NCI-H774 (cell line): ENCODE measurements at regions not wholly inside any gene's neighbourhood (a gene's known extent, or its start where the extent isn't known, plus 50 kb on each side); places are given as distances from the start of the nearest gene placed in this dataset.

Experiments
- DNase-seq: peaks from one replicate; lab custom pipeline; 2025; lab: John Stamatoyannopoulos, UW

DNA sequence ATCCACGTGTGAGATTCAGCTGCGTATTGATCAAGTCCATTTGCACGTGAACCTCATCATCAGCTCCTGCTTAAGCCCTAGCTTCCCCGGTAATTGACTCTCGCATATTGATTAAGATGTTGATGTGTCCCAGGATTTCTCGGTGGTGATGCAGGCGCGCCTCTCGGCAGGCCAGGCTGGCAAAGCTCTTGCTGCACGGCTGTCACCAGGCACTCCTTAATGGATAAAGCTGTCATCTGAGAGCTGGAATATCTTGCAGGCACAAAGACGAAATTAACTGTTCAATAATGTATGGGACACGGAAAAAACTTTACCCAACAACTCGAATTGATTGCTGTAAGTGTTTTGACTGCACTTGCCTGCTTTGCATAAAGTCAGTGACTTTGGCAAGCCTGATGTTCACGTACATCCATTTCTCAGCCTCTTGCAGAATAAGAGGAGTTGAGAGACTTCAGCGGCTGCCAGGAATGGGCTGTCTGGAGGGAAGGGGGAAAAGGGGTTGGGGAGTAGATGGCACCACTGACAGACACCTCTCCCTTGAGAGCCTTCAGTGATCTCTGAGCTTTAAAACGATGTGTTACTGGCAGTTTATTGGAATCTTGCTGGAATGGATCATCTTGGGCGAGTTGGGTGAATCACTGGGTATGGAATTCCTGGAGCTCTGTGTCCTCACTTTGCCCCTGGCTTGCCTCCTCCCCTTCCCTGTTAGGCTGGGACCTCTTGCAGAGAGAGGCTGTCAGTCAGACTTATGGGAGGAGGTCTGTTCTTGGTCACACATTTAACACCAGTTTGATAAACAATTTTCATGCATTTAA lies 650.3 kb downstream of the CCDC171 start:
- no peak for DNase-seq

DNA sequence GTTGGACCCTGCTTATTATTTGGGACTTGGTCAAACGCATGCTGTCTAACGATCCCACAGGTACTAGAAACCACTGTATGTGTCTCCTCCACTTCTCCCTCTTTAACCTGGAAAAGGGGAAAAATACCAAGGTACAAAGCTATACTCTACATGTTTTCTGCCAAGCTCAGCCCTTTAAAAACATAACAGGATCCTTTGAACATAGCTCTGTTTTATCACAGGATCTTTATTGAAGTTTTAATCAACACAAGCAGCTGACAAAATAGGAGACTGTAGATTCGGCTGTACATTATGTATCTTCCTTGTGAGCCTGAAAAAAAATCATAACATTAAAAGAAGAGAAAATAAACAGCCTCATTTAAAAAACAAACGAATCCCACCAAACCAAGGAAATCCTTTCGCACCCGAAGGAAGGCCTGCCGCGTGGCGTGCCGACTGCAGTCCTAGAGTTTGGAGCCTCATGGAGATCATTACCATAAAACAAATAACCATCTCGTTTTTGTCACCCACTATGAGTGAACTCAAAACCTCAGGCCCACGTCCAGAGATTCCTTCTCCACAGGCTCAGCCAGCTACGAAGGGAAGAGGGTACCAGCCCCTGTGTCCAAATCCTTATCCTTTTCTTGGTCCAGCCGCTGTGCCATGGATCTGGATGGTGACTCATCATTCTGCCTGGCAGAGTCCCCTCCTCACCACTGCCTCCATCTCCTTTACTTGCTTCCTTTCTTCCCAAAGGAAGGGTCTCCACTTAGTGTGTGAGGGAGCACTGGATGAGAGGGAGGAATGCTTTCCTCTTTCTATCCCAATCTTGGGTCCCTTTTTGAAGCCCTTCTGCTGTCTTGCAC lies 651.1 kb downstream of the CCDC171 start:
- no peak for DNase-seq

DNA sequence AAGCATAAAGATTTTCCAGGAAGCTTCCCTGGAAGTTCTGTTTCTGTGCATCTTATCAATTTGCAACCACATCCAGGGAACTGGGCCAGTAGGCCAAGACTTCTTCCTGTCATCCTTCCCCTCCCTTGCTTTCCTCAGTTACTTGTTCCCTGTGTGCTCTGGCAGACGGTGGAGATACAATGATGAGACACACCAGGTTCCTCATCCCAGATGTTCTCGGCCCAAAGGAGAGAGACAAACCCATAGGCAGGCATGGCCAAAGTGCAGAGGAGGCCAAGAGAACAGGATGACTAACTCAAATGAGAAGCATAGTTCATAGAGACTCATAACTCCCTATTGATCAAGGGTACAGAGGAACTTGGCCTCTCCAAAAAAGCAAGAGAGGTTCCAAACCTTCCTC lies 652.6 kb downstream of the CCDC171 start:
- DNase-seq, result no peak

DNA sequence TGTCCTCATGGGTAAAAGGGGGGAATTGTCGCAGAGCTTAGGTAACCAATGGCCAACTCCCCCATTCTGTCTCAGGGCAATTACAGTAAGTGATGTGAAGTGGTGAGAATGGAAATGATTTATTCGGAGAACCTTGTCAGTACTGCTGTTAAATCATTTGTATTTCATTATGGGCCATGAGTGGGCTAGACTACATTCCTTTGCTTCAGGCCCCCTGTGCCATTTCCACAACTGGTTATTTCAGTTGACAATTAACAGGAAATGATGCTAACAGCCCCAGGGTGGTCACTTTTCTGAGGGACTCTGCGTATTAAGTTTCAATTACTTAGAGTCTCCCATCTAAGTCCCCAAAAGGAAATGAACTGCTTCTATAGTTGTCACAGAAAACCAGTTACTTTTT lies 653.7 kb downstream of the CCDC171 start:
- DNase-seq, result no peak

DNA sequence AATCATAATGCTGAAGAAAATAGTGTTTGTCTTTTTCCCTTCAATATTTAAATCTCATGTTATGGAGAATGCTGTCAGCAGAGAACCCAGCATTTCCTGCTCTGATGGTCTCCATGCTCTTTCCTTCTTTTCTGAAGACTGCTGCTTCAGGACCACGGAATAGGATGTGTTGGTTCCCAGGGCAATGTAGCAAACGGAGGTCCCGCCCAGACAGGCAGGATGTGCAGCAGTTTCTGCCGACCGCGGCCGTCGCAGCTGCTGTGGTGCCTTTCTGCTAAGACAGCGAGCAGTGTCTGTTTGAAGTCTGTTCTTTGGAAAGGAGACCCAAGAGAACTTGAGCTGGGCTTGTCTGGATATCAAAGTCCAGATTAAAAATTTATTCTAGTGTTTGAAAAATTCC lies 654.3 kb downstream of the CCDC171 start:
- no peak for DNase-seq

DNA sequence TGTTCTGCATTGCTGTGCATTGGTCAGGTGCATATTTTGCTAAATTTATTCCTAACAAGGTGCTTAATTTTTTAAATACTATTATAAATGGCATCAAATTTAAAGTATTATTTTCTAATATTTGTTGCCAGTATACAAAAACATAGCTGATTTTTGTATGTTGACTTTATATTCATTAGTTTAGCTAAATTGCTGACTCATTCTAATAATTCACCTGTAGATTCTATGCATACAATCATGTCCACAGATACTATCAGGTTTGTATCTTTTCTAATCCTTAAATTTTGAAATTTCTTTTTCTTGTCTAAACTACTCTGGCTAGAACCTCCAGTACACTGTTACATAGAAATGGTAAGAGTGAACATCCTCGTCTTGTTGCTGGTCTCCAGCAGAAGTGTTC lies 657.6 kb downstream of the CCDC171 start:
- DNase-seq, result no peak

DNA sequence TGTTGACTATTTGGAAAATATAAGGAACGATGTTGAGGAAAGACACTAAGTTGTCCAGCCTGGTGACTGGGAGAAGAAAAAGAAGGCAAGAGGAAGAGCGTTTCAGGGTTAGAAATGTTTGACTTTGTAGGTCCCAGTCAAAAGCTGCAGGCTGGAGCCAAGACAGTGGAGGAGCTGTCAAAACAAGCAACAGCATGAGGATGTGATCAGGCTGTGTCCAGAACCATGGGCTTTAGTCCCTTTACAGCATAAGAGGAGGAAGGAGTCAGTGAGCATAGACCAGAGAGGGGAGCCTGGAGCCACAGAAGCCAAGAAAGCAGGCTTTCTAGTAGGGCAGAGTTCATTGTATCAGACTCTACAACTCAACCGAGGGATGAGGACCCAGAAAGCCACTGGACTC lies 658.5 kb downstream of the BNC2 start:
- no peak for DNase-seq

DNA sequence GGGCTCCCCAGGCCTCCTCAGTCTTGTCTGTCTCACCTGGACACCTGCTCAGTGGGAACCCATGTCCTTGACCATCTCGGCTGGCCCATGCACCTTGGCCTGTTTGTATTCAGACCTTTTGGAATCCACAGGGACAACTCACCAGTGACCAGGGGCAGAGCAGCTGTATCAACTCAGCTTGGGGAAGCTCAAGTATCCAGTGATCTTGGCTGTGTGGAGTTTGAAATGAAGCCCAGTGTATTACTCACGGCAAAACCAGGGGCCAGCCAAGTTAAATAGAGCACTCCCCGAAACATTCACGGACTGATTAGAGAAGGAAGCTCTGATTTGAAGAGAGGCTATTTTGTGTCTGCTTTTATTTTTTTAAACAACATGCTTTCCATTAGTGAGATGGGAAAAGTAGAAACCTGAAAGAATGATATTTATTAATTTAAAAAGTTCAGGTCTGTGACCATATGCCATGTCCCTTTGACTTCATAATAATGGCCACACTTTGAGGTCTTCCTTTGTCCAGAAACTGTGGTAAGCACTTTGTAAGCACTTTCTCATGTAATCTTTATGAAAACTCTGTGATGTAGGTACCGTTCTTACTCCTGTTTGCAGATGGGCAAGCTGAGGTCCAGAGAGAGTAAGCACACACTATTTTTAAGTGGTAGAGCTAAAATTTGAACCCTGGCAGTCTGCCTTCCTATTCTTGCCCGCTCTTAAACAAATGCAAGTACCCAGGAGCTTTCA lies 656.5 kb downstream of the BNC2 start:
- DNase-seq, result no peak

DNA sequence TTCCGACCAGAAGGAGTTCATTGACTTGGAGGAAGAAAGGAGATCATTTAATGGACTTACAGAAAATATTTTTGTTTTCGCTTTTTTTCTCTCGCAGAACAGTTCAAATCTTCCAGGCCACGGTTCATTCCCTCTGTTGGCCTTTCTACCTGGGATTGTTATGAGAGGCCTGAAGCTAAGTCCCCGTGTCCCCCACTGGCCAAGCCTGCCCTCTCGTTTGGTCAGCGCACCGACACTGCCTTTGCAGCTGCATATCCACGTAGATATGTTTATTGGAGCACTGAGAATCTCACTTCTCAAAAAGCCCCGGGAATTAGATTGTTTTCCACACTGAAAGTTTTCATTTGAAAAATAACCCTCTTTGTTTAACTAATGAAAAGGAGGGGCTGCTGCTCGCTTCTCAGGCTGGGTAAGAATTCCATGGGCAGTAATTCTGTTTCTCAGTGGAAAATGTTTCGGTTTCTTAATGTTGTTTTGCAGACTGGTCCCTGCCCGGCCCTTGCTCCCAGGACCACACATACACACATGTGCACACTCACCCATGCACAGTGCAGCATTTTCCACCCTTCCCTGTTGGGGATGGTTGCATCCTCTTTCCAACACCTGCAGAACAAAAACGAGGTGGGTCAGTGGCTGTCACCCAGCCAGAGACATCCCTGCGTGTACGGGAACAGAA lies 655.7 kb downstream of the BNC2 start:
- DNase-seq, result no peak

DNA sequence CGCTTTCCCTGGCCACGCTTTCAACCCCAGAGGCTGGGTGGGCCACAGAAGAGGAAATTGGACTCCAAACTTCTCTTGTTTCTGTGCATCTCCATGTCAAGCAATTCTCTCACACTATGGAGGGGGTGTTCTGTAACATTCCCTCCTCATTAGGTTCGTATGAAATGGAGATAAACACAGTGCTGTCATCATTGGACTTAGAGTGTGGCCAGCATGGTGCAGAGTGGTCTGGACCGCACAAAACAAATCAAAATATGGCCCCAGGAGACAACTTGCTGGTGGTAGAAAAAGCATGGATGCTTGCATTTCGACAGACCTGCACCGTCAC lies 655.2 kb downstream of the BNC2 start:
- no peak for DNase-seq

DNA sequence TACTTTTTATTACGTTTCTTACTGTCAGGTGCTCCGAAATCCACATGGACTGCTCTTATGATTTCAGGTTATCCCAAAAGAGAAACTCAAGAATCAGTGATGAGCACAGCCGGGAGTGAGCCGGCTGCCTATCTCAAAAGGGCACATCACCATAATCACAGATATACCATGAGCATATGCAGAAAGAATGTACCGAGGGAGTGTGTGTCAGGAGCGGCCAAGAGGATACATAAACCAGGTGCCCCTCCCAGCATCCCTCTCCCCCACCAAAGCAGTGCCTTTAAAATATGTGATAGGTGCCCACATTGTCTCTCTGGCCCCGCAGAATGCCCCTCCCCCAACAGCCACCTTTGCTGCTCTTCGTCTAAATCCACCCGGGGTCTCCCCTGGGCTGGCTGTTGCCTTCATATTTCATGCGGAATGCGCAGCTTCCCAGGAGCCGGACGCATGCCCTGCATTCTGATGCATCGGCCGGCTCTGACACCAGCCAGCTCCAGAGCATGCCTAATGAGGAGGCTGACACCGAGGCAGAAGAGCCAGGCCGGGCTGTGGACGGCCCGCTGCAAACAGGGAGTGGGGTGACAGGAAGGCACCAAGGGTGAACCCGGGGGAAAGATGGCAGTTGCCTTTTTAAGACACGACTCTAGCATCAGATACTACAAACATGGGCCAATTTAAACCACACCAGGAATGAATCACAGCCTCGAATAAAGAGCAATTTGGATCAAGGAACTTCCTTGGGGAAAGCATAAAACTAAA lies 652.3 kb downstream of the BNC2 start:
- DNase-seq, result no peak

DNA sequence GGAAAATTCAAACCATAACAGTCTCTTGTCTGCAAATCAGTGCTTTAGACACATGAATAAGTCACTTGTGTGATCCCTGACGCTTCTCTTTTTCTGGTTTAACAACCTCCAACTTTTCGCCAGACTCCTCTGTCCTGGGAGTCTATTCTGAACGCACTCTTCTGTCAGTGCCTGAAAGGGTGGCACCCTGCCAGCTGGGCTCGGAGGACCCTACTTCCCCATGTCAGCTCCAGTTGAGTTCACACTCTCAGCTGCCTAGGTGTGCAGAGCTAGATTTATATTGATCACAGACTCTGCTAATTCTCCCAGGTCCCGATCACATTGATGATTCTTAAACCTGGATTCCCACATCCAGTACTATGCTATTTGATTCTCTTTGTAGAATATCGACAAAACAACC lies 649.1 kb downstream of the BNC2 start:
- no peak for DNase-seq

DNA sequence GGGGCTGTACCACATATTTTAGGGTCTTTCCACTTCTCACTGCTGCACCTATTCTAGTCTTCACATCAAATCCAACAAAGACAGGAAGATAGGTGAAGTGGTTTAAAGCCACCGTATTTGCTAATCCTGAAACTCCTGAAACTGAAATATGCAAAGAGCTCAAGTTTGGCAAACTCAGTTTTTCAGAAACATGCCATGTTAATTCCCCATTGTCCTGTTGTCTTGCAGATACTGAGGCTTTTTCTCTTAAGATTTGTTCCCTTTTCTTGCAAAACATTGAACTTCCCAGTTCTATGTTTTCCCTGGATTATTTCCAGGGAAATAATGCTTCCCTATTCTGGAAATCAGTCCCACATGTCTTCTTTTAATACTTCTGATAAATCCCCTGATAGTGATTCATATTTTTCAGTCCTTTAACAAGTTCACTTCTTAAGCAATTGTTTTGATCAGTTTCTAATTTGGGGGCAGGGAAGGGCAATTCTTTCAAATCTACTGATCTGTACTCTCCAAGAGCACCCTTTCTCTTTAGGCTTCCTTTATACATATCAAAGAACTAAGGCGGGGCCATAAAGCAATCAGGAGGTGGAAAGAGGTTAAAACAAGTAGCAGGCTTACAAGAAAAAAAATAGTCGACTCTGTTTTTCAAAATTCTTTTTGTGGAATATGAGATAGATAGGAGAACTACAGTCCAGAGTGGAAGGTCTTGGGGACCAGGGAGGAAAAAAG lies 648.5 kb downstream of the BNC2 start:
- no peak for DNase-seq

DNA sequence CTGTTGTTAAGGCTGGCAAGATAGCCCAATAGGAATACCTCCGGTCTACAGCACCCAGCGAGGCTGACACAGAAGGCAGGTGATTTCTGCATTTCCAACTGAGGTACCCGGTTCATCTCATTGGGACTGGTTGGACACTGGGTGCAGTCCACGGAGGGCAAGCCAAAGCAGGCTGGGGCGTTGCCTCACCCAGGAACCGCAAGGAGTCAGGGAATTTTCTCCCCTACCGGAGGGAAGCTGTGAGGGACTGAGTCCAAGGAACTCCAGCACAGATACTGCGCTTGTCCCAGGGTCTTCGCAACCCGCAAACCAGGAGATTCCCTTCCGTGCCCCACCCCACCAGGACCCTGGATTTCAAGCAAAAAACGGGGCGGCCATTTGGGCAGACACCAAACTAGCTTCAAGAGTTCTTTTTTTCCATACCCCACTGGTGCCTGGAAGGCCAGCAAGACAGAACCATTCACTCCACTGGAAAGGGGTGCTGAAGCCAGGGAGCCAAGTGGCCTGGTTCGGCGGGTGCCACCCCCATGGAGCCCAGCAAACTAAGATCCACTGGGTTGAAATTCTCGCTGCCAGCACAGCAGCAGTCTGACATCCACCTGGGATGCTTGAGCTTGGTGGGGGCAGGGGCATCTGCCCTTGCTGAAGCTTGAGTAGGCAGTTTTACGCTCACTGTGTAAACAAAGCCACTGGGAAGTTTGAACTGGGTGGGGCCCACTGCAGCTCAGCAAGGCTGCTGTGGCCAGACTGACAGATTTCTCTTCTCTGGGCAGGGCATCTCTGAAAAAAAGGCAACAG lies 647.2 kb downstream of the BNC2 start:
- DNase-seq, result no peak

DNA sequence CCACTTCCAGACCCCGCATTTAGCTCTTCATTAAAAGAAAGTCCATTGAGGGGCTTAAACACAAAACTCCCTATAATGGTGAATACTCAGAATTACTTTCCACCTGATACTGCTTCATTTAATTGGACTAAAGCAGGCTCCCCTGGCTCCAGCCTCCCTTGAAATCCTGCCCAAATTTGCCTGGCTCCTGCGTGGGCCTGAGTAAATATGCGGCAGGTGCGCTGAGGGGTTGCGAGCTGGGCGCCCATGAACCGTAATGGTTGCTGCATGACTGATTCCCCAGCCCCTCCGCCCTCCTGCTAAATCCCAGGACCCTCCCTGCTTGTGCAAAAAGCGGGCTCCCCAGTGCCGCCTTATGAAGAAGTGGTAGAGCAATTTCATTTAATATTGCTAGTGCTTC lies 639.7 kb downstream of the BNC2 start:
- DNase-seq, result no peak

DNA sequence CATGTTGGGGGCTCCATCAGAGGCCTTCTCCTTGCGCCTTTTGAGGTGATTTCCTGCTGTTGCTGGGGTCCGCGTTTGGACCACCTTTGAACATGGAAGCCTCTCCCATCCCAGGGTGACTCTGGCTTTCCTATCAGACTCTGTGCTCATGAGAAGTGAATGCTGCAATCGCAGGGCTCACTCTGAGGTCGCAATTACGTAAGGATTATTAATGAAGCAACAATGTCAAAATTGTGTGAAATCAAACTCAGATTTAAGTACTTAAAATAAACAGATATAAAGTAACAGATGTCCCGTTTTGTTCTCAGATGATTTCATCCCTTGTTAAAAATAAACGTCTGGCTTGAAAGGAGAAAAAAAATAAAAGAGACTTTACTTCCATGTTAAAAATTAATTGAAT lies 634.2 kb downstream of the BNC2 start:
- no peak for DNase-seq

DNA sequence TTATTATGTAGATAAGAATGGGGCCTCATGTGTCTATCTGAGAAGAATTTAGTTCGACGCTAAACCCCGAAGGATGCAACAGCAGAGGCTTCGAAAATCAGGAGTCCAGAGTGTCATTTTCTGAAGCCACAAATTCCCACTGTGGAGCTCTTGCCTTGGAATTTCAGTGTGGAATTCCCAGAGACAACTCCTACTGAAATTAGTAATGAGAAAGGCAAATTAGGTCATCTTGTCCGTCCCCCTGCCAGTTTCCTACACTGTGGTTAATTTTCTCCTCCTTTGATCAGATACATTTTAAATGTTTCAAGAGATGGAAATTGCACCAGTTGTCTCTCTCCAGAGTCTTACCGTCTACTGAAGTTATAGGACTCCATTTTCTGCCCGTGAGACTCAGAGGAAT lies 633.6 kb downstream of the BNC2 start:
- DNase-seq, result no peak

DNA sequence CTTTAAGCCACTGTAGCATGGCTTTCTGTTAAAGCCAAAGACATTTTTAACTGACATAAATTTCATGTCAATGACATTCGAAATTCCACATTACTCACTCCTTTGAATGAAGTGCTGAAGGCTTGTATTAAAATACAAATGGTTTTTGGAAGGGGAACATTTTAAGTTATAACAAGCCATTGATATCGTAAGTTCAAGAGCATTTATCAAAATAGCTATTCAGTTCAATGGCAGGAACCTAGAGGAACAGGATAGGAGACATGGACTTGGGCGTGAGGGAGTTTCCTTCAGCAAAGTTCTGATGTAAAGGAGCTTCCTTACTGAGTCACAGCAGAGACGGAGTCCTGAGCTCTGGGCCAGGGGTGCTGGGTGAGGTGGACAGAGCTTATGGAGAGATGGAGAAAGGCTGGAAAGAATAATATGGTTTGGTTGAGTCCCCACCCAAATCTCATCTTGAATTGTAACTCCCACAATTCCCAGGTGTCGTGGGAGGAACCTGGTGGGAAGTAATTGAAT lies 631.8 kb downstream of the BNC2 start:
- DNase-seq, result no peak

DNA sequence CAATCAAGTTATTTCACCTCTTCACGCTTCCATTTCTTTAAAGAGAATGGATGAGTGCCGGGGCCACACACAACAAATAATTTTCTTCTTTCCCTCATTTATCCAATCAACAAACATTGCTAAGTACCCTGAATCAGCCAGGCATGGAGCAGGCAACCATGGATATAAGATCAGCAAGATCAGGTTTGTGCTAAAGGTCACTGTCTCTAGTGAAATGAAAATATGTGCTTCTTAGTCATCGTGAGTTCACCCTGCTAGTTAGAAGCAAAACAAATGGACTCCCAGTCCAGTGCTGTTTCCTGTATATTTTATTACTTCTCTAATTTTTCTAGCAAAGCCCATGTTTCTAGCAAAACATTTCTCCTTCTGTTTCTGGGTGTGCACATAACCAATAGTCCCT lies 629.2 kb downstream of the BNC2 start:
- DNase-seq, result no peak

DNA sequence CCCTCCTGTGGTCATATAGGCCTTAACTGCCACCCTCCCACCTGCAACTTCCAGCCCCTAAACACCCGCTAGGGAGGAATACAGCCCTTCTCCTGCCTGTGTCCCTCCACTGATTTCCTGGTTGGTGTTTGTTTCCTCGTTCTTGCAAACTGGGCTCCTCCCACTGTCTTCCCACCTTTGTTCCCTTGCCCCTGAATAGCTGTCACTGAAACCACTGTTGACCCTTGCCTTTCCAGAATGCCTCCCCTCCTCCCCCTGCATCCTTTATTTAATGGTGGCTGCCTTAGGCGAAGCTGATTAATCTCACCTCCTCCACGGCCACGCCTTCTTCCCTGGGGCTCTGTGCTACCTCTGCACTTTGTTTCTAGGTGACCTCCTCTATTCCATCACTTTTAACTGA lies 626.7 kb downstream of the BNC2 start:
- no peak for DNase-seq
